ENCODE measurements at regions not wholly inside any gene's neighbourhood (a gene's known extent, or its start where the extent isn't known, plus 50 kb on each side); places are given as distances from the start of the nearest gene placed in this dataset.

DNA sequence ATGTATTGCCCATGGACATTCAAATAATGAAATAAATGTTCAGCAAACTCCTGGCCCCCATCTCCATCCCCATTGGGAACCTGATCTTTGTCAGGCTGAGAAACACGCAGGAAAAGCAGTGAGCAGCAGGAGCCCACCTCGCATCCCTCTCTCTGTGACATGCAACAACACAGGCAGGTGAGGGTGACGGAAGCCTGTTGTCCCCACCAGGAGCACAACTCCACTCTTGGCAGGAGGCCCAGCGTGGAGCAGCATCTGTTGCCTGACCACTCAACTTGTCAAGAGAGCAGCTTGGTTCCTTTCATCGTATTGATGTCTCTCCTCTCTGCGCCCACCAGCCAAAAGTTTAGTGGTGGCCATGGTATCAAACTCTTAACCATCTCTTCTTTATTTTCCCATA, 586.9 kb upstream of the ARID1B start:
- intact Hi-C loops (cut with micrococcal nuclease; ENCODE audit: unreplicated experiment): loop anchor here (1.0 kb wide), 1 partner anchor 28 kb away; no protein-coding TSS in a partner anchor
- no peak overlapping the region for H3K4me3 ChIP-seq (ENCODE audit: low read depth, low read length, poor library complexity, severe bottlenecking)
- H3K27ac ChIP-seq (ENCODE audit: low read depth, low read length, poor library complexity, severe bottlenecking): no peak overlapping the region
- no peak overlapping the region for H2AFZ ChIP-seq (ENCODE audit: low read length)
- no peaks in the 10 kb centered on the region for H3K36me3 ChIP-seq (ENCODE audit: insufficient read depth, low read length)
- DNase-seq (ENCODE audit: low spot score): no peak
- H3K79me2 ChIP-seq (ENCODE audit: insufficient read depth, low read depth, low read length): no peaks in the 10 kb centered on the region
- CTCF ChIA-PET (ENCODE audit: unreplicated experiment): no interaction called here
- no peaks in the 10 kb centered on the region; the same call in 1 of the 2 replicates for H3K9me3 ChIP-seq (ENCODE audit: low read length)
- no peak overlapping the region for H3K4me2 ChIP-seq (ENCODE audit: low read length)
- H4K20me1 ChIP-seq (ENCODE audit: insufficient read depth, low read length): no peaks in the 10 kb centered on the region
- TF ChIP-seq CTCF (conservative IDR thresholded peaks at IDR 0.05; ENCODE audit: low read length): no peak
- TF ChIP-seq EZH2phosphoT487 (IDR thresholded peaks at IDR 0.05; ENCODE audit: borderline replicate concordance, low read depth, low read length): no peak
- H3K4me1 ChIP-seq (ENCODE audit: insufficient read depth, low read length, poor library complexity, severe bottlenecking): peaks cover 43% of the 10 kb centered on the region
- no TSS peak for BruUV-seq (replicated peaks)
- POLR2A ChIA-PET: interaction anchor here (0.7 kb wide), 1 partner anchor 114 kb away, joined by 3 read pairs; no protein-coding TSS in a partner anchor
- H3K9me2 ChIP-seq (ENCODE audit: insufficient read depth, low read length): no peaks in the 10 kb centered on the region

DNA sequence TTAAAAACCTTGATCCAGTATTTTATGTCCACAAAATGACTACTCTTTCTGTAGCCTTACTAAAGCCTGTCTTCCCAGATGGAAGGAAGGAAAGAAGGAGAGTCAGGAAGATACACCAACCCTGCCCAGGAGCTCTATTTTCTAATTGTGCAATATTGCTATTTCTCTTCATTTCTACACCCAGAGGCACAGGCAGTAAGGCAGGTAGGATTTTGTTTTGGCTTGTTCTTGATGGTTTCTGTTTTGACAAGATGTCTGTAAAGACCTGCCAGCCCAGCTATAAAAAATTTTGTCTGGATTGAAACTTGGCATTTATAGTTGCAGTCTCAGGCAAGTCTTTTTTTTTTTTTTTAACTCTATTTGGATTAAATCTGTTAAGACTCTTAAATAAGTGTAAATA, 587.5 kb upstream of the ARID1B start:
- POLR2A ChIA-PET: interaction anchor here (0.7 to 0.9 kb wide), 3 partner anchors 10 to 114 kb away, joined by 3 to 6 read pairs (median 3); no protein-coding TSS in a partner anchor
- Histone ChIP-seq H3K27ac (ENCODE audit: low read depth, low read length, poor library complexity, severe bottlenecking) (no peak overlapping the region), H3K4me3 (ENCODE audit: low read depth, low read length, poor library complexity, severe bottlenecking) (no peak overlapping the region), H3K4me1 (ENCODE audit: insufficient read depth, low read length, poor library complexity, severe bottlenecking) (peaks cover 49% of the 10 kb centered on the region), H2AFZ (ENCODE audit: low read length) (no peak overlapping the region), H3K36me3 (ENCODE audit: insufficient read depth, low read length) (no peaks in the 10 kb centered on the region), H4K20me1 (ENCODE audit: insufficient read depth, low read length) (no peaks in the 10 kb centered on the region), H3K79me2 (ENCODE audit: insufficient read depth, low read depth, low read length) (no peaks in the 10 kb centered on the region), H3K9me2 (ENCODE audit: insufficient read depth, low read length) (no peaks in the 10 kb centered on the region), H3K9me3 (ENCODE audit: low read length) (no peaks in the 10 kb centered on the region; the same call in 1 of the 2 replicates), H3K4me2 (ENCODE audit: low read length) (no peak overlapping the region)
- intact Hi-C loops (cut with micrococcal nuclease; ENCODE audit: unreplicated experiment): loop anchor here (1.0 to 5.0 kb wide), 2 partner anchors 29 to 208 kb away; no protein-coding TSS in a partner anchor
- no peak for TF ChIP-seq EZH2phosphoT487 (IDR thresholded peaks at IDR 0.05; ENCODE audit: borderline replicate concordance, low read depth, low read length)
- TF ChIP-seq CTCF (conservative IDR thresholded peaks at IDR 0.05; ENCODE audit: low read length): no peak
- DNase-seq (ENCODE audit: low spot score): no peak
- BruUV-seq (replicated peaks): no TSS peak
- CTCF ChIA-PET (ENCODE audit: unreplicated experiment): no interaction called here

DNA sequence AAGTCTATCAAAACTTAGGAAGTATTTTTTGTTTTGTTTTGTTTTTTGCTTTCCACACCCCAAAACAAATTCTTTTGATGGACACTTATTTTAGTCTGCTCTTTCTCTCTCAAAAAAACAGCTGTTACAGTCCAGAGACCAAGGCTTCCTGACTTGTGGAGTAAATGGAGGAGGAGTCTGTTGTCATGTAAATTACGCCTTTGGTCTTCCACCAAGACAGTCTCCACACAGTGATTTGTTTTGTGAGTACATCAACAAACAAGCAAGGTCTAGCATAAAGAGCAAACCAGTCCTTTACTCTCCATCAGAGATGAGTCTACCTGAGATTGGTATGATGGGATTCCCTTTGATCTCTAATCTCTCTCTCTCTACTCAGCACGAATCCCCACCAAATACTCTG, 588.0 kb upstream of the ARID1B start:
- no peak overlapping the region for H3K4me2 ChIP-seq (ENCODE audit: low read length)
- peaks cover 54% of the 10 kb centered on the region for H3K4me1 ChIP-seq (ENCODE audit: insufficient read depth, low read length, poor library complexity, severe bottlenecking)
- no peaks in the 10 kb centered on the region for H4K20me1 ChIP-seq (ENCODE audit: insufficient read depth, low read length)
- intact Hi-C loops (cut with micrococcal nuclease; ENCODE audit: unreplicated experiment): loop anchor here (5.0 kb wide), 1 partner anchor 208 kb away; no protein-coding TSS in a partner anchor
- no peaks in the 10 kb centered on the region; the same call in 1 of the 2 replicates for H3K9me3 ChIP-seq (ENCODE audit: low read length)
- ChIA-PET CTCF (ENCODE audit: unreplicated experiment) (no interaction called here), POLR2A (interaction anchor here (0.8 to 1.3 kb wide), 3 partner anchors 8 to 92 kb away, joined by 3 to 6 read pairs (median 5); no protein-coding TSS in a partner anchor)
- H3K36me3 ChIP-seq (ENCODE audit: insufficient read depth, low read length): no peaks in the 10 kb centered on the region
- H3K4me3 ChIP-seq (ENCODE audit: low read depth, low read length, poor library complexity, severe bottlenecking): no peak overlapping the region
- H3K27ac ChIP-seq (ENCODE audit: low read depth, low read length, poor library complexity, severe bottlenecking): no peak overlapping the region
- peak overlapping the region; percentile 11; the same call in 1 of the 2 replicates for H2AFZ ChIP-seq (ENCODE audit: low read length)
- DNase-seq (ENCODE audit: low spot score): no peak
- BruUV-seq (replicated peaks): no TSS peak
- H3K79me2 ChIP-seq (ENCODE audit: insufficient read depth, low read depth, low read length): no peaks in the 10 kb centered on the region
- TF ChIP-seq EZH2phosphoT487 (IDR thresholded peaks at IDR 0.05; ENCODE audit: borderline replicate concordance, low read depth, low read length) (no peak), CTCF (conservative IDR thresholded peaks at IDR 0.05; ENCODE audit: low read length) (no peak)
- H3K9me2 ChIP-seq (ENCODE audit: insufficient read depth, low read length): no peaks in the 10 kb centered on the region

Data from OCI-LY7 (cell line).